Prostate gland (tissue), 2 donors: ENCODE measurements at regions not wholly inside any gene's neighbourhood (a gene's known extent, or its start where the extent isn't known, plus 50 kb on each side); places are given as distances from the start of the nearest gene placed in this dataset.

Experiments used
- DNase-seq: peaks from one replicate; pipeline ENCODE4 v3.0.0-alpha.2; 2019; ENCODE audit warnings: low spot score
- H3K27ac ChIP-seq, 2 donors: fragments of 200-600 bp; sonication (generic); 2 replicates each; pipeline ENCODE4 v1.5.1; 2017 to 2019
- H3K27me3 ChIP-seq: fragments of 200-600 bp; sonication (generic); replicated peaks from 2 replicates; pipeline ENCODE4 v1.5.1; 2019; ENCODE audit not compliant: insufficient read depth
- H3K36me3 ChIP-seq, 2 donors: fragments of 200-600 bp; sonication (generic); 1 replicate in 1 of 2; 2 replicates in 1 of 2; pipeline versions ENCODE4 v1.5.1 to v1.8.1; 2017 to 2019
- H3K4me1 ChIP-seq: fragments of 200-600 bp; sonication (generic); replicated peaks from 2 replicates; pipeline ENCODE4 v1.5.1; 2019
- H3K4me3 ChIP-seq, 2 donors: fragments of 200-600 bp; sonication (generic); 2 replicates each; pipeline ENCODE4 v1.5.1; 2017 to 2019
- H3K9me3 ChIP-seq: fragments of 200-600 bp; sonication (generic); 2 replicates; pipeline ENCODE4 v1.5.1; 2017
- CTCF ChIP-seq, 4 experiments: fragments of 200-600 bp in 2 of 4; fragments of 450-650 bp in 2 of 4; sonication (generic) in 2 of 4; IDR thresholded peaks; 1 replicate in 3 of 4; 2 replicates in 1 of 4; pipeline ENCODE4 v1.5.1; 2016 to 2019; ENCODE audit warnings: antibody characterized with exemption in 4 of 4, mild to moderate bottlenecking in 2 of 4, moderate library complexity in 2 of 4
- POLR2A ChIP-seq: fragments of 450-650 bp; IDR thresholded peaks from one replicate; pipeline ENCODE4 v1.6.1; 2016; ENCODE audit warnings: antibody characterized with exemption, mild to moderate bottlenecking
- POLR2AphosphoS5 ChIP-seq: sonication (generic); formaldehyde crosslinking; IDR thresholded peaks from one replicate; pipeline ENCODE4 v1.6.1; 2017; ENCODE audit warnings: antibody characterized with exemption
- WGBS: methylation state at CpG from one replicate; pipeline ENCODE4 v1.1.5; 2018; 5-methylcytosine and 5-hydroxymethylcytosine counted together
- intact Hi-C: fragments of 100-400 bp; cut with DNase I; formaldehyde crosslinking; loops from one replicate; pipeline ENCODE4 v1.14.2; 2022

GRCh38 chr18:37762076-37762621 is 196.6 kb upstream of the CELF4 start:
- intact Hi-C loops = no loop called here
- no peaks in the 10 kb centered on the region for H3K9me3 ChIP-seq
- WGBS = 59% methylated on average over 6 of the region's 6 CpGs
- no peaks in the 10 kb centered on the region for H3K36me3 ChIP-seq
- H3K4me1 ChIP-seq = no peaks in the 10 kb centered on the region
- DNase-seq = no peak
- no peak overlapping the region for H3K4me3 ChIP-seq
- TF ChIP-seq CTCF (IDR thresholded peaks at IDR 0.05) (no peak), POLR2A (no peak), POLR2AphosphoS5 (no peak)
- no peak overlapping the region for H3K27ac ChIP-seq
- H3K27me3 ChIP-seq = no peaks in the 10 kb centered on the region

GRCh38 chr18:37754141-37754540 is 188.5 kb upstream of the CELF4 start:
- Histone ChIP-seq H3K4me1 (no peaks in the 10 kb centered on the region), H3K9me3 (no peaks in the 10 kb centered on the region), H3K4me3 (no peak overlapping the region), H3K36me3 (no peaks in the 10 kb centered on the region), H3K27ac (no peak overlapping the region), H3K27me3 (no peaks in the 10 kb centered on the region)
- intact Hi-C loops = no loop called here
- no peak for TF ChIP-seq POLR2AphosphoS5
- no peak for TF ChIP-seq POLR2A
- TF ChIP-seq CTCF (IDR thresholded peaks at IDR 0.05) = no peak
- DNase-seq = no peak

- Histone ChIP-seq H3K4me1 (no peaks in the 10 kb centered on the region), H3K36me3 (no peaks in the 10 kb centered on the region), H3K27me3 (no peaks in the 10 kb centered on the region), H3K4me3 (no peak overlapping the region), H3K27ac (no peak overlapping the region), H3K9me3 (no peaks in the 10 kb centered on the region)
- TF ChIP-seq CTCF (IDR thresholded peaks at IDR 0.05) (no peak), POLR2A (no peak), POLR2AphosphoS5 (no peak)
- no peak for DNase-seq
- intact Hi-C loops = no loop called here
- 62% methylated on average over 2 of the region's 2 CpGs for WGBS
Observed at GRCh38 chr18:37742436-37742835, 176.8 kb upstream of the CELF4 start.

GRCh38 chr18:37741032-37741623 is 175.5 kb upstream of the CELF4 start:
- H3K4me1 ChIP-seq = no peaks in the 10 kb centered on the region
- no peaks in the 10 kb centered on the region for H3K9me3 ChIP-seq
- no peak overlapping the region for H3K27ac ChIP-seq
- WGBS = 73% methylated on average over 7 of the region's 7 CpGs
- intact Hi-C loops = no loop called here
- no peaks in the 10 kb centered on the region for H3K36me3 ChIP-seq
- no peaks in the 10 kb centered on the region for H3K27me3 ChIP-seq
- H3K4me3 ChIP-seq = no peak overlapping the region
- TF ChIP-seq POLR2AphosphoS5 = no peak
- no peak for TF ChIP-seq POLR2A
- no peak for TF ChIP-seq CTCF (IDR thresholded peaks at IDR 0.05)
- DNase-seq = no peak

GRCh38 chr18:37734406-37734805 is 168.8 kb upstream of the CELF4 start:
- intact Hi-C loops = no loop called here
- Histone ChIP-seq H3K4me3 (no peak overlapping the region), H3K27ac (no peak overlapping the region), H3K4me1 (no peaks in the 10 kb centered on the region), H3K27me3 (no peaks in the 10 kb centered on the region), H3K9me3 (no peaks in the 10 kb centered on the region), H3K36me3 (no peaks in the 10 kb centered on the region)
- TF ChIP-seq CTCF (IDR thresholded peaks at IDR 0.05) (no peak), POLR2AphosphoS5 (no peak)
- DNase-seq = no peak
- WGBS = 84% methylated on average over 4 of the region's 4 CpGs
